Mammary epithelial cell (primary cell): ENCODE measurements at regions not wholly inside any gene's neighbourhood (a gene's known extent, or its start where the extent isn't known, plus 50 kb on each side); places are given as distances from the start of the nearest gene placed in this dataset.
"Not testable (repeated sequence)": the region's sequence is repeated elsewhere in the genome, so short reads cannot be mapped to it uniquely, and the experiment has no call there.

Source experiments
- CTCF ChIP-seq, 2 donors: IDR thresholded peaks in 1 of 2; conservative IDR thresholded peaks in 1 of 2; 2 replicates each; pipeline ENCODE4 v1.5.1; 2011 to 2012; ENCODE audit warnings: inconsistent platforms in 2 of 2, low read length in 2 of 2, mild to moderate bottlenecking in 2 of 2, control low read depth in 1 of 2, low read depth in 1 of 2; ENCODE audit not compliant: insufficient read depth in 1 of 2; ENCODE audit errors: extremely low read depth in 1 of 2
- EZH2 ChIP-seq: IDR thresholded peaks from 2 replicates; pipeline ENCODE4 v1.6.1; 2012; ENCODE audit warnings: low read length, inconsistent platforms, borderline replicate concordance

GRCh38 chr6:62991696-62992095, 219.6 kb upstream of the FKBP1C start:
- TF ChIP-seq CTCF (conservative IDR thresholded peaks at IDR 0.05 in 1 of 2, IDR thresholded peaks at IDR 0.05 in 1 of 2; ENCODE audit: extremely low read depth in 1 of 2, insufficient read depth in 1 of 2, low read depth in 1 of 2, low read length in 2 of 2); EZH2: not testable (repeated sequence)
